ENCODE measurements at regions not wholly inside any gene's neighbourhood (a gene's known extent, or its start where the extent isn't known, plus 50 kb on each side); places are given as distances from the start of the nearest gene placed in this dataset.

DNA sequence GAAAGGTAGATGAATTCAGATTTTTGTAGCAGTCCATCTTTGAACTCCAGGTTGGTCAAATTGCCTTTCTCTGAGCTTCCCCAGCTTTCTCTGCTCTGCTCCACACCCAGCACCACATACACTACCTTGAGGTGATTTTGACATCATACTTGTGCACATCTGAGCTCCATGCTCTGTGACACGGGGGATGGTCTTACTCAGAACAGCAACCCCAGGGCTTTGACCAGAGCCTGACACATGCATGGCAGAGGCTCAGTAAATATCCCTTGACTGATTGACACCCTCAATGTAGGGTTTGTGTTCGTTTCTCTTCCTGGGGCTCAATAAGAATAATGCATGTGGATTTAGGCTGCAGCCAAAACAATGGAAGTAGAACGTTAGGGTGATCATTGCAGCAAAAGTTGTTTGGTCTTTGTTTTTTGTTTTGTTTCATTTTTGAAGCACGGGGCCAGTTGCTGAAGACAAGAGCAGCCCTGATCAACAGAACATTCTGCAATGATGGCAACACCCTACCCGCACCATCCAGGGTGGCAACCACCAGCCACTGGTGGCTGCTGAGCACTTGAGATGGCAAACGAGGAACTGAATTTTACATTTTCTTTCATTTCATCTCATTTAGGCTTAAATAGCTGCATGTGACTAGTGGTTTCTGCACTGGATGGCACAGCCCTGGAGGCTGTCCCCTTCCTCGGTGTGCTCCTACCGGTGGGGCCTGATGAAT is 224.8 kb upstream of the TNRC6C start:
- Histone ChIP-seq H3K4me1 (ENCODE audit: control extremely low read depth in 1 of 4, control insufficient read depth in 4 of 4, insufficient read depth in 4 of 4, low read length in 3 of 4) (peaks cover 0 to 16% (median 5%) of the 10 kb centered on the region in 4 experiments), H3K4me3 (ENCODE audit: control insufficient read depth in 1 of 7, extremely low read depth in 1 of 7, insufficient read depth in 4 of 7, low read depth in 2 of 7, low read length in 6 of 7) (no peak overlapping the region), H3K27ac (ENCODE audit: insufficient read depth in 1 of 2, low read depth in 1 of 2, low read length in 2 of 2, poor library complexity in 1 of 2, severe bottlenecking in 2 of 2) (no peak overlapping the region), H3K27me3 (replicated peaks in 2 of 5; ENCODE audit: control insufficient read depth in 4 of 5, insufficient read depth in 5 of 5, low read length in 4 of 5) (no peaks in the 10 kb centered on the region), H3K36me3 (ENCODE audit: control insufficient read depth in 4 of 4, insufficient read depth in 4 of 4, low read length in 3 of 4) (no peaks in the 10 kb centered on the region), H3K9me3 (ENCODE audit: control extremely low read depth in 1 of 5, control insufficient read depth in 4 of 5, insufficient read depth in 2 of 5, low read depth in 1 of 5, low read length in 4 of 5) (peaks cover 0 to 26% (median 11%) of the 10 kb centered on the region in 5 experiments)
- ChIA-PET POLR2A (no interaction called here), CTCF (no interaction called here)
- WGBS (ENCODE audit: insufficient coverage) = 96% methylated on average over 6 of the region's 8 CpGs
- DNase-seq = no peak

DNA sequence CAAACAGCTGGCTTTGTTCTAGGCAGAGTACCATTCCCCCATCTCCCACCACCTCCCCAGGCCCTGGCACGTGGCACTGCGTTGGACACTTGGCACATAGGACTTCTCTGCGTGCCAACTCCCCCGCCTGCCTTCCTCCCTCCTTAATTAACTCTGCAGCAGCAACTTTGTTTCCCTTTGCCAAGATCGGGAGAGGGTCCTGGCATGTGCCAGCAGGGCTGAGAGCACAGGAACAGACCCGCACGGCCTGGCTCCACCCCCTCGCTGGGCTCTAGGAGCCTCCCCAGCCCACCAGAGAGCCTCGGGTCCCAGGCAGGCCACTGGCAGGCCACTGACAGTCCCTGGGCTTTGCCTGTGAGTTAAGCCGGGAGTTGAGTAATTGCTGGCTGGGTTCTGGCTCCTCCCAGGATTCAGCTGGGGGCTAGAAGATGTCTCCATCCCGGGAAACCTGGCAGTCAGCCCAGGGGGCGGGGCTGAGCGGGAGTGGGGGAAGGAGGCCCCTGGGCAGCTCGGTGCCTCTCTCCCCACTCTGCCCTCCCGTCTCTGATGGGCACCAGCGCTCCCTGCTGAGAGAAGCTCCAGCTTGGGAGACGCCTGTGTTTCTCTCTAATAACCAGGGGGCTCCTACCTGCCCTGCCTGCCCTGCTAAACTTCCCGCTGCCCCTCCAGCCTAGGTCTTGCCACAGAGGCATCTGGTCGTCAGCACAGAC is 224.0 kb upstream of the TNRC6C start:
- peak overlapping the region in 1 of 7 experiments; percentile 16 for H3K4me3 ChIP-seq (ENCODE audit: control insufficient read depth in 1 of 7, extremely low read depth in 1 of 7, insufficient read depth in 4 of 7, low read depth in 2 of 7, low read length in 6 of 7)
- H3K27ac ChIP-seq (ENCODE audit: insufficient read depth in 1 of 2, low read depth in 1 of 2, low read length in 2 of 2, poor library complexity in 1 of 2, severe bottlenecking in 2 of 2) = no peak overlapping the region
- CTCF ChIA-PET = interaction anchor here (1.3 kb wide), 1 partner anchor 192 kb away, joined by 4 read pairs; no protein-coding TSS in a partner anchor
- no peaks in the 10 kb centered on the region for H3K27me3 ChIP-seq (replicated peaks in 2 of 5; ENCODE audit: control insufficient read depth in 4 of 5, insufficient read depth in 5 of 5, low read length in 4 of 5)
- peak; percentile 12 to 32 (median 15) for DNase-seq
- no peaks in the 10 kb centered on the region for H3K36me3 ChIP-seq (ENCODE audit: control insufficient read depth in 4 of 4, insufficient read depth in 4 of 4, low read length in 3 of 4)
- H3K4me1 ChIP-seq (ENCODE audit: control extremely low read depth in 1 of 4, control insufficient read depth in 4 of 4, insufficient read depth in 4 of 4, low read length in 3 of 4) = peaks cover 0 to 22% (median 5%) of the 10 kb centered on the region in 4 experiments
- peaks cover 0 to 25% (median 11%) of the 10 kb centered on the region in 5 experiments for H3K9me3 ChIP-seq (ENCODE audit: control extremely low read depth in 1 of 5, control insufficient read depth in 4 of 5, insufficient read depth in 2 of 5, low read depth in 1 of 5, low read length in 4 of 5)
- POLR2A ChIA-PET = no interaction called here
- WGBS (ENCODE audit: insufficient coverage) = 44% methylated on average over 13 of the region's 19 CpGs

DNA sequence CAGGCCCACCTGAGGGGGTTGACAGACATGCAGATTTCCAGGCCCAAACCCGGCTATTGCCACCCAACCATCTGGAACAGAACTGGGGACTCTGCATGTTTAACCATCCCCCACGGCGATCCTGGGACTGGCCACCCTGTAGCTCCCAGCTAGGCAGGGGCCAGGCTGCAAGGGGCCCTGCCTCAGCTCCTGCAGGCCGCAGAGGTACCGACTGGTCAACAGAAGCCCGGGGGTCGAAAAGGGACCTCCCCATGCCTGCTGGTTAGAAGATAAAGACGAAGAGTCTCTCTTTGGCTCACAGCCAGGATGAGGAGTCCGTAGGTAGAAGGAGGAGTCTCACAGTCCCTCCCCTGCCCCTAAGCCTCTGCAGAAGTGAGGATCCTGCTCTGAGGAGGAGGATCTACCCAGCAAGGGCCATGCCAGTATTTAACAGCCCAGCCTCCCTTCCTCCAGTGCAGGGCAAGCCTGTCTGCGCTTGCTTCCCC is 223.4 kb upstream of the TNRC6C start:
- no peaks in the 10 kb centered on the region for H3K27me3 ChIP-seq (replicated peaks in 2 of 5; ENCODE audit: control insufficient read depth in 4 of 5, insufficient read depth in 5 of 5, low read length in 4 of 5)
- 82% methylated on average over 9 of the region's 10 CpGs for WGBS (ENCODE audit: insufficient coverage)
- H3K4me3 ChIP-seq (ENCODE audit: control insufficient read depth in 1 of 7, extremely low read depth in 1 of 7, insufficient read depth in 4 of 7, low read depth in 2 of 7, low read length in 6 of 7) = no peak overlapping the region
- H3K9me3 ChIP-seq (ENCODE audit: control extremely low read depth in 1 of 5, control insufficient read depth in 4 of 5, insufficient read depth in 2 of 5, low read depth in 1 of 5, low read length in 4 of 5) = peaks cover 0 to 21% (median 11%) of the 10 kb centered on the region in 5 experiments
- H3K36me3 ChIP-seq (ENCODE audit: control insufficient read depth in 4 of 4, insufficient read depth in 4 of 4, low read length in 3 of 4) = no peaks in the 10 kb centered on the region
- DNase-seq = peak in 2 of 3 donors; percentile 33 to 34
- CTCF ChIA-PET = interaction anchor here (1.3 kb wide), 1 partner anchor 193 kb away, joined by 4 read pairs; no protein-coding TSS in a partner anchor
- H3K4me1 ChIP-seq (ENCODE audit: control extremely low read depth in 1 of 4, control insufficient read depth in 4 of 4, insufficient read depth in 4 of 4, low read length in 3 of 4) = peaks cover 0 to 22% (median 5%) of the 10 kb centered on the region in 4 experiments
- POLR2A ChIA-PET = no interaction called here
- H3K27ac ChIP-seq (ENCODE audit: insufficient read depth in 1 of 2, low read depth in 1 of 2, low read length in 2 of 2, poor library complexity in 1 of 2, severe bottlenecking in 2 of 2) = no peak overlapping the region

DNA sequence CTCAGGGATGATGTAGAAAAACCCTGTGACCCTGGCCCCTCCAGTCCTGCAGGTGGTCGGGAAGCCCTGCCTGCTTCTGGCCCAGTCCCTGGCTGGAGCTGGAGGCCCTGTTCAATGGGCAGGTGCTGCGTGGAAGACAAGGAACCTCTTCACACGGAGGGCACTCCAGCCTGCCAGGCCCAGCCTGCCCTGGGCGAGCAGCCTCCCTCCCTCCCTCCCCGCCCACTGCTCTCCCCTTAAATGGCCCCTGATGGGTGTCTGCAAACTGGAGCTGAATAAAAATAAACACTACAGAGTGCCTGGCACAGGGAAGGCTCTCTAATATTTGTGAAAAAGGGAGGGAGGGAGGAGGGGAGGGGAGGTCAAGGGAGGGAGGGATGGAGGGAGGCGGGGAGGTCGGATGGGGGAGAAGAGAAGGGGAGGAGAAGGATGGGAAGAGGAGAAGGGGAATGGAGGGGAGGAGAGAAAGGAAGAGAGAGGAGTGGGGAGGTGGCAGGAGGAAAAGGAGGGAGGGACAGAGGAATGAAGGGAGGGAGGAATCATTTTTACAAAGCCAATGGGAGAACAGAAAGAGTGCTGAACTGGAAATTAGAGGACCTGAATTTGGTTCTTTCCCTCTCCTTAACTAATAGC is 222.8 kb upstream of the TNRC6C start:
- Histone ChIP-seq H3K27me3 (replicated peaks in 2 of 5; ENCODE audit: control insufficient read depth in 4 of 5, insufficient read depth in 5 of 5, low read length in 4 of 5) (no peaks in the 10 kb centered on the region), H3K27ac (ENCODE audit: insufficient read depth in 1 of 2, low read depth in 1 of 2, low read length in 2 of 2, poor library complexity in 1 of 2, severe bottlenecking in 2 of 2) (no peak overlapping the region), H3K36me3 (ENCODE audit: control insufficient read depth in 4 of 4, insufficient read depth in 4 of 4, low read length in 3 of 4) (no peaks in the 10 kb centered on the region), H3K4me1 (ENCODE audit: control extremely low read depth in 1 of 4, control insufficient read depth in 4 of 4, insufficient read depth in 4 of 4, low read length in 3 of 4) (peaks cover 0 to 22% (median 5%) of the 10 kb centered on the region in 4 experiments), H3K9me3 (ENCODE audit: control extremely low read depth in 1 of 5, control insufficient read depth in 4 of 5, insufficient read depth in 2 of 5, low read depth in 1 of 5, low read length in 4 of 5) (peaks cover 0 to 21% (median 11%) of the 10 kb centered on the region in 5 experiments), H3K4me3 (ENCODE audit: control insufficient read depth in 1 of 7, extremely low read depth in 1 of 7, insufficient read depth in 4 of 7, low read depth in 2 of 7, low read length in 6 of 7) (no peak overlapping the region)
- WGBS (ENCODE audit: insufficient coverage) = 62% methylated on average over 5 of the region's 7 CpGs
- ChIA-PET CTCF (interaction anchor here (1.3 kb wide), 1 partner anchor 193 kb away, joined by 4 read pairs; no protein-coding TSS in a partner anchor), POLR2A (no interaction called here)
- DNase-seq = no peak

DNA sequence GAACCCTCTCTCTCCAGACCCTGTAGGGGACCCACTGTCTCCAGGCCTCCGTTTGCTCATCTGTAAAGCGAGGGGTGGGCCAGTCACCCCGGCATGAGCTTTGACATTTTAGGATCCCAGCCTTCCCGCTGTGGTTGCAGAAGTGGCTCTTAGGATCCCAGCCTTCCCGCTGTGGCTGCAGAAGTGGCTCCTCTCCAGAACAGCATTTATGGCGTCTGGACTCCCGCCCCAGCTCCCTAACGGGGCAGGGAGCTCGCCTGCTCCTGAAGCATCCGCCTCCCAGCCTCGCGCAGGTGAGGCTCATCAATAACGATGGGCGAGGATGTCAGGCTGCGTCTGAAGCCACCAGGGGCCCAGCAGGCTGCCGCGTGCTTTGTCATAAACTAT is 222.3 kb upstream of the TNRC6C start:
- Histone ChIP-seq H3K9me3 (ENCODE audit: control extremely low read depth in 1 of 5, control insufficient read depth in 4 of 5, insufficient read depth in 2 of 5, low read depth in 1 of 5, low read length in 4 of 5) (peaks cover 0 to 20% (median 11%) of the 10 kb centered on the region in 5 experiments), H3K27me3 (replicated peaks in 2 of 5; ENCODE audit: control insufficient read depth in 4 of 5, insufficient read depth in 5 of 5, low read length in 4 of 5) (no peaks in the 10 kb centered on the region), H3K4me1 (ENCODE audit: control extremely low read depth in 1 of 4, control insufficient read depth in 4 of 4, insufficient read depth in 4 of 4, low read length in 3 of 4) (peaks cover 0 to 22% (median 5%) of the 10 kb centered on the region in 4 experiments), H3K4me3 (ENCODE audit: control insufficient read depth in 1 of 7, extremely low read depth in 1 of 7, insufficient read depth in 4 of 7, low read depth in 2 of 7, low read length in 6 of 7) (no peak overlapping the region), H3K36me3 (ENCODE audit: control insufficient read depth in 4 of 4, insufficient read depth in 4 of 4, low read length in 3 of 4) (no peaks in the 10 kb centered on the region), H3K27ac (ENCODE audit: insufficient read depth in 1 of 2, low read depth in 1 of 2, low read length in 2 of 2, poor library complexity in 1 of 2, severe bottlenecking in 2 of 2) (no peak overlapping the region)
- ChIA-PET POLR2A (no interaction called here), CTCF (no interaction called here)
- 89% methylated on average over 17 of the region's 17 CpGs for WGBS (ENCODE audit: insufficient coverage)
- no peak for DNase-seq

DNA sequence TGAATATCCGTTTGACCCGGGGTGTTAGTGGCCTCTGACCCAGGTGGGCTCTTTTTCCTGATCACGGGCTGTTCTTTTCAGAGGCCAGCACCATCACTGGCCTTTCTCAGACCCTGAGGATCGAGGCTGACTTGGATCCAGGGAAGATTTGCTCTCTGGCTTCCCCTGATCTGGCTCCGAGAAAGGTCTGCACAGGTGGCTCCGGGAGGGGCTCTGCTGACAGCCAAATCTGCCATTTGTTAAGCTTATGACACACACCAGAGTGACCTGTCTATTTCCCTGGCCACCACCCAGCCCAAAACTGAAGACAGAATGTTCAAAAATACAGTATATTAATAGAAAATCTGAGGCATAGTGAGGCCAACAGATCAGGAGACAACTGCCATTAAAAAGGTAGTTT is 221.8 kb upstream of the TNRC6C start:
- peaks cover 0 to 15% (median 10%) of the 10 kb centered on the region in 5 experiments for H3K9me3 ChIP-seq (ENCODE audit: control extremely low read depth in 1 of 5, control insufficient read depth in 4 of 5, insufficient read depth in 2 of 5, low read depth in 1 of 5, low read length in 4 of 5)
- no peaks in the 10 kb centered on the region for H3K27me3 ChIP-seq (replicated peaks in 2 of 5; ENCODE audit: control insufficient read depth in 4 of 5, insufficient read depth in 5 of 5, low read length in 4 of 5)
- H3K4me3 ChIP-seq (ENCODE audit: control insufficient read depth in 1 of 7, extremely low read depth in 1 of 7, insufficient read depth in 4 of 7, low read depth in 2 of 7, low read length in 6 of 7) = no peak overlapping the region
- ChIA-PET CTCF (no interaction called here), POLR2A (no interaction called here)
- H3K36me3 ChIP-seq (ENCODE audit: control insufficient read depth in 4 of 4, insufficient read depth in 4 of 4, low read length in 3 of 4) = no peaks in the 10 kb centered on the region
- peaks cover 0 to 22% (median 5%) of the 10 kb centered on the region in 4 experiments for H3K4me1 ChIP-seq (ENCODE audit: control extremely low read depth in 1 of 4, control insufficient read depth in 4 of 4, insufficient read depth in 4 of 4, low read length in 3 of 4)
- 87% methylated on average over 4 of the region's 6 CpGs for WGBS (ENCODE audit: insufficient coverage)
- no peak for DNase-seq
- H3K27ac ChIP-seq (ENCODE audit: insufficient read depth in 1 of 2, low read depth in 1 of 2, low read length in 2 of 2, poor library complexity in 1 of 2, severe bottlenecking in 2 of 2) = no peak overlapping the region
